ENCODE measurements at regions not wholly inside any gene's neighbourhood (a gene's known extent, or its start where the extent isn't known, plus 50 kb on each side); places are given as distances from the start of the nearest gene placed in this dataset.

DNA sequence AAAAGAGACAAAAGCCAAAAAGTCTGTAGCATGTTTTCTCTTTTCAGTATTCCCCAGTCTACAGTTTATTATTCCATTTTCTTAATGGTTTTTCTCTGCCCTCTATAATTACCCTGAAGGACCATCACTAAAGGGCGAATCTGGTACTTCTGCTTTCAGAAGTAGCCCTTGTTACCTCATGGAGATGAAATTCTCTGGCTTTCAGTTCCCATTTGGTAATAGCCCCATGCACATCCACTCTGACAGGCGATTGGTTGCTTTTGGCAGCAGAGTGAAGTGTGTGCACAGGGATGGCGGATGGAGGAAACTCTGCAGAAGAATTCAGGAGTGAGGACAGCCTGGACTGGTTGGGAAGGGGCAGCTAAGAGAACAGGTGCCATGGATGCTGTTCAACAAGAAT, 66.3 kb upstream of the NABP1 start:
- H3K27me3 Mint-ChIP-seq, result no peaks in the 10 kb centered on the region
- no peak for DNase-seq (ENCODE audit: low spot score, unreplicated experiment)

DNA sequence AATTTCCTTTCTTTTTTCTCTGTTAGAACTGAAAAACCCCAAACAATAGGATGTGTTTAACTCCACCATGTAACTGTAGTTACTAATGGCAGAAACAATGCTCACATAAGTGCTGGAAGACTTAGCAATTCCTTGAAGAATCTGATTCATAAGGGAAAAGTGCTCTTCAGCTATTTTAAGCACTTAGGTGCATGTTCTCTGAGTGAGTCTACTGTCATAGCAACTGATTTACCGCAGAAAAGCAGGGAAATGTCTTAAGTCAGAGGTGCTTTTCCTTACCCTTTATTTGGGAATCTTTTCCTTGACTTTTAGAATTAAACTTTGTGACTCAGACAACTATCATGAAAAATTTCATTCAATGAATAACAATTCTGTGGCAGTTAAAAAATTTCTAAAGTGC, 65.4 kb upstream of the NABP1 start:
- H3K36me3 Mint-ChIP-seq (ENCODE audit: insufficient read depth), result no peaks in the 10 kb centered on the region
- H3K9me3 Mint-ChIP-seq (ENCODE audit: low read depth), result no peaks in the 10 kb centered on the region
- H3K27me3 Mint-ChIP-seq, result no peaks in the 10 kb centered on the region
- no peaks in the 10 kb centered on the region for H3K4me1 Mint-ChIP-seq (ENCODE audit: low read depth)
- DNase-seq (ENCODE audit: low spot score, unreplicated experiment), result no peak
- no peak overlapping the region for H3K27ac Mint-ChIP-seq
- TF ChIP-seq, protein P1, sequence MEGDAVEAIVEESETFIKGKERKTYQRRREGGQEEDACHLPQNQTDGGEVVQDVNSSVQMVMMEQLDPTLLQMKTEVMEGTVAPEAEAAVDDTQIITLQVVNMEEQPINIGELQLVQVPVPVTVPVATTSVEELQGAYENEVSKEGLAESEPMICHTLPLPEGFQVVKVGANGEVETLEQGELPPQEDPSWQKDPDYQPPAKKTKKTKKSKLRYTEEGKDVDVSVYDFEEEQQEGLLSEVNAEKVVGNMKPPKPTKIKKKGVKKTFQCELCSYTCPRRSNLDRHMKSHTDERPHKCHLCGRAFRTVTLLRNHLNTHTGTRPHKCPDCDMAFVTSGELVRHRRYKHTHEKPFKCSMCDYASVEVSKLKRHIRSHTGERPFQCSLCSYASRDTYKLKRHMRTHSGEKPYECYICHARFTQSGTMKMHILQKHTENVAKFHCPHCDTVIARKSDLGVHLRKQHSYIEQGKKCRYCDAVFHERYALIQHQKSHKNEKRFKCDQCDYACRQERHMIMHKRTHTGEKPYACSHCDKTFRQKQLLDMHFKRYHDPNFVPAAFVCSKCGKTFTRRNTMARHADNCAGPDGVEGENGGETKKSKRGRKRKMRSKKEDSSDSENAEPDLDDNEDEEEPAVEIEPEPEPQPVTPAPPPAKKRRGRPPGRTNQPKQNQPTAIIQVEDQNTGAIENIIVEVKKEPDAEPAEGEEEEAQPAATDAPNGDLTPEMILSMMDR (IDR thresholded peaks at IDR 0.05; ENCODE audit: unreplicated experiment), result no peak
- no peak overlapping the region for H3K4me3 Mint-ChIP-seq (ENCODE audit: low read depth)

More for the DNA sequence above, 66.3 kb upstream of the NABP1 start:
- Mint-ChIP-seq H3K9me3 (ENCODE audit: low read depth) (no peaks in the 10 kb centered on the region), H3K36me3 (ENCODE audit: insufficient read depth) (no peaks in the 10 kb centered on the region), H3K27ac (no peak overlapping the region), H3K4me1 (ENCODE audit: low read depth) (no peaks in the 10 kb centered on the region), H3K4me3 (ENCODE audit: low read depth) (no peak overlapping the region)
- TF ChIP-seq, protein P1 (IDR thresholded peaks at IDR 0.05; ENCODE audit: unreplicated experiment), result no peak

DNA sequence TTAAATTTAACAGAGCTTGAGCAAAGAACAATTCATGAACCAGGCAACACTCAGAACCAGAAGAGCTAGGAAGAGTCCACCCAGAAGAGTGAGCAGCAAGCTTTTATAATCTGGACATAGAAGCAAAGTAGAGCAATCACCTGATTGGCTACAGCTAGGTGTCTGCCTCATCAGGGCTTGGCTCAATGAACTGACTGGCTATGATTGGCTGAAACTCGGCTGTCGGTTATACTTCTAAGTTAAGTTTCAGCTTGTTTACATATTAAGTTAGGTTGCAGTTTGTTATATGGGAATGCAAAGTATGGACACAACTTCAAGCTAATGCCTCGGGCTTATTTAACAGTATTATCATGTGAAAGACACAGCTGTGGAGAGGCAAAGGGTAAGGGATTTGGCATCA, 63.2 kb upstream of the NABP1 start:
- Mint-ChIP-seq H3K4me3 (ENCODE audit: low read depth) (no peak overlapping the region), H3K4me1 (ENCODE audit: low read depth) (no peaks in the 10 kb centered on the region), H3K9me3 (ENCODE audit: low read depth) (no peaks in the 10 kb centered on the region), H3K27ac (no peak overlapping the region), H3K36me3 (ENCODE audit: insufficient read depth) (no peaks in the 10 kb centered on the region), H3K27me3 (no peaks in the 10 kb centered on the region)
- TF ChIP-seq, protein P1 (IDR thresholded peaks at IDR 0.05; ENCODE audit: unreplicated experiment), result no peak
- DNase-seq (ENCODE audit: low spot score, unreplicated experiment), result no peak

DNA sequence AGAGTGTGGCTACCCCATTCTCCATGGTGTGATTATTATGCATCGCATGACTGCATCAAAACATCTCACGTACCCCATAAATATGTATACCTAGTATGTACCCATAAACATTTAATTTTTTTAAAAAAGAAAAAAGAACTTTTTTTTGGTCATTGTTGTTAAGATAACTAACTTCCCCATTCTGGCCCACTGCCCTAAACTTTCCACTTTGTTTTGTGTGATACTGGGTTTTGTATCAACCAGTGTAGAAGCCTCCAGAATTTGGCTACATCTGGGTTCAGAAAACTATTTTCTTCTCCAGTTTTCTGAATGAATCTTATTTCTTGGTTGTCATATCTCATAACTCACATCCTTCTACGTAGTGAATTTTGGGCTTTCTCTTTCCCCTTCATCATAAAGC, 62.3 kb upstream of the NABP1 start:
- H3K4me3 Mint-ChIP-seq (ENCODE audit: low read depth), result no peak overlapping the region
- no peak for DNase-seq (ENCODE audit: low spot score, unreplicated experiment)
- no peaks in the 10 kb centered on the region for H3K27me3 Mint-ChIP-seq
- no peaks in the 10 kb centered on the region for H3K9me3 Mint-ChIP-seq (ENCODE audit: low read depth)
- TF ChIP-seq, protein P1 (IDR thresholded peaks at IDR 0.05; ENCODE audit: unreplicated experiment), result no peak
- no peaks in the 10 kb centered on the region for H3K36me3 Mint-ChIP-seq (ENCODE audit: insufficient read depth)
- no peaks in the 10 kb centered on the region for H3K4me1 Mint-ChIP-seq (ENCODE audit: low read depth)
- no peak overlapping the region for H3K27ac Mint-ChIP-seq

DNA sequence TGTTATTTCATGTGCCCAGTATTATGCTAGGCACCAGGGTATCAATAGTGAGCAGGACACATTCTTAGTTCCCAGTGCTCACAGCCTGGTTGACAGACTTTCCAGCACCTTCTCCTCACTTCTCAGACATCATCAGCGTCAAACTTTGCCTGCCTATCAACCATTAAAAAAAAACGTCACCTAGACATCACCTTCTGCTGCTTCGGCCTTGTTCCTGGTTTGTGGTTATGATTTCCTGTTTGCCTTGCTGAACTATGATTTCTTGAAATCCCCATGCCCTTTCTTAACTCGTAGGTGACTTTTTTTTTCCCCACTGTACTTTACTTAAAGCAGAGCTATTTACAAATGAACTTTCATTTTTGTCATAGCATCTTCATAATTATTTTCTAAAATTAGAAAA, 60.4 kb upstream of the NABP1 start:
- Mint-ChIP-seq H3K27ac (no peak overlapping the region), H3K4me1 (ENCODE audit: low read depth) (no peaks in the 10 kb centered on the region), H3K36me3 (ENCODE audit: insufficient read depth) (no peaks in the 10 kb centered on the region), H3K4me3 (ENCODE audit: low read depth) (no peak overlapping the region), H3K27me3 (no peaks in the 10 kb centered on the region), H3K9me3 (ENCODE audit: low read depth) (no peaks in the 10 kb centered on the region)
- DNase-seq (ENCODE audit: low spot score, unreplicated experiment), result no peak
- TF ChIP-seq, protein P1 (IDR thresholded peaks at IDR 0.05; ENCODE audit: unreplicated experiment), result no peak

Data from progenitor cell of endocrine pancreas (in vitro differentiated cells).